Stimulated activated CD4-positive, alpha-beta T cell treated with anti-CD3 and anti-CD28 coated beads, Interleukin-12 subunit alpha, Interleukin-12 subunit beta, amount 100 ng/mL, for 48 hours (primary cell): ENCODE measurements at regions not wholly inside any gene's neighbourhood (a gene's known extent, or its start where the extent isn't known, plus 50 kb on each side); places are given as distances from the start of the nearest gene placed in this dataset.
"Not testable (repeated sequence)": the region's sequence is repeated elsewhere in the genome, so short reads cannot be mapped to it uniquely, and the experiment has no call there.

Experiments used
- DNase-seq, 3 donors: peaks; one replicate each; pipeline ENCODE4 v3.0.0-alpha.2; 2020; ENCODE audit warnings: low read depth in 2 of 3, low spot score in 1 of 3

GRCh38 chr11:95652002-95652472, 137.5 kb downstream of the FAM76B start:
- DNase-seq = no peak

DNA sequence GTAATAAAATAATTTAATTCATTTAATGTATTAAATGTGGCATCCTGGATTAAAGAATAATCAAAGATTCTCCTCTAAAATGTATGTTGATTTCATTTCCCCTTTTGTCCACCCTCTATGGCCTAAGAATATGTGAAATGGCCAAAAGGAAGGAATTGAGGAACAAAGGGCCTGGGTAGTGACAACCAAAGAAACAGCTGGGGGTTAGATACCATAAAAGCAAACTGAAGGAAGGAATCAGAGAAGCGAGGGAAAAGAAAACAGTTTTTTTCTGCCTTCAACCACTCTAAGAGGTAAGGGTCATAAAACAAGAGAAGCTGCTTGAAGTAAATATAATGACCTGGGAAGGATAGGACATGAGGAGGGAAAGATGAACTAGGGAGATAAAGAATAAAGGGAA, 139.3 kb downstream of the FAM76B start:
- no peak for DNase-seq

DNA sequence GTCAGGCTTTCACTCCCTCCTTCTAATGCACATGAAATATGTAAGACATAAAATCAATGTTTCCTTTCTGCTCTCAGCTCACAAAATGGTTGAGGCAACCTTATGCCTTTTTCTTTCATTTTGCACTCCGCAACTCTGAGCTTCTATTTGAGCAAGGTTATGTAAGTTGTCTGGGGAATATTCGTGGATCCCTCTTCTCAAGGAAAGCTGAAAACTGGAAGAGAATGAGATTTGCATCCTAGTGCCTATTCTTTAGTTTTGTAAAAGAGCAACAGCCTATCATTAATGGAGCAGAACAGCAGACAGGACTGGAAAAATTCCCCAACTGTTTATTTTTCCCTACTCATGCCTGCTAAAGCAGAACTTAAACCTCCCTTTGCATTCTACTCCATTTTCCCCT, 141.7 kb downstream of the FAM76B start:
- DNase-seq = no peak

- DNase-seq = no peak
These were observed 142.2 kb downstream of the FAM76B start for GRCh38 chr11:95647355-95647754.

DNA sequence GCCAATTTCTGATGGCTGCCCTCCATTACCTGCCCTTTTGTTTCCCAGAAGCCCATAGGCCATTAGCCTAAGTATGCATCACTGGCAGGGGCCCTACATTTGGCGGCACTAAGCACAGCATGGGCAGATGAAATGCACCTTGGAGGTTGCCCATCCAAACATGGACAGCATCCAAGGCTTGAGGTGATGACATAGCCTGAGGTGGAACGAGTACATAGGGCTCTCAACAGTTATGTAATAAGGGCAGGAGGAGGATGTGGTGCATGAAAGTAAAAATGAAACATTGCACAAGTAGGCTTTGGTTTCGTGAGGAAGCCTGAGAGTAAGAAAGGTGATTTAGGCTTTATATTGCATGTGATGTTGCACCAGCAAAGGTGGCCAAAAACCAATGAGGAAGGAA, 148.1 kb downstream of the FAM76B start:
- DNase-seq = no peak

DNA sequence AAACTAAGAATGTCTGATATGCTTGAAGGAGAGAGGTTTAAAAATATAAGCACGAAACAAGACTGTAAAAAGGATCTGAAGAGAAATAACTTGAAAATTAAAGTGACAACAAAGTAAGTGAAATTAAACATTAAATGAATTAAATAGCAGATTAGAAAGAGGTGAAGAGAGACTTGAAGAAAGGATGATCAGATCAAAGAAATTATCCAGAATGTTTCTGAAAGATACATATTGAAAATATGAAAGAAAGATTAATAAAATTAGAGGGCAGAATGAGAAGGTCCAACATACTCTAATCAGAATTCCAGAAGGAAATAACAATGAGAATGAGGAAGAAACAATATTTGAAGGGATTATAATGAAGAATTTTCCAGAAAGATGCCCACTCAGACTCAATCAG, 151.1 kb downstream of the FAM76B start:
- no peak for DNase-seq

GRCh38 chr11:95625164-95625900, 164.2 kb downstream of the FAM76B start:
- DNase-seq = no peak

DNA sequence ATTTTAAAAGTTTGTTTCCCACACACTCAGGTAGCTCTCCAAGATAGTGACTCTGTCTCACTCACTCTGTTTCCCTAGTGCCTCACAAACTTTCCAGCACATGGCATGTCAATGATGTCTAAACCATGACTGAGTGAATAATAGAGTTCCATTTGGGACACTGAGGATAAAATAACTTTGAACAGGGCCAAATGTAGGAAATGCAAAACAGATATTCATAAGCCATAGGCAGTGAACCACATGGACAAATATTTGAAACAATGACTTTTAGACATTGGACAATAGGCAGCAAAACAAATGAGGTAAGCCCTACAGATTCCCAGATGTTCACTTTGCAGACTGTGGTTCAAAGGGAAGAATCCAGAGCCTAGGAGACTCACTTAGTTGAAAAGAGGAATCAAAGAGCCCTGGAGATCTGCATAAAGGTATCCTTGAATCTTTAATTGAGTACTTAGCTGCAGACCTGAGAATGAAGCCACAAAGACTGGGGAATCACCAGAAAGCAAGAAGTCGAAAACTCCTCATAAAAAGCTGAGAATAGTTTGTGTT, 173.3 kb downstream of the FAM76B start:
- no peak for DNase-seq

DNA sequence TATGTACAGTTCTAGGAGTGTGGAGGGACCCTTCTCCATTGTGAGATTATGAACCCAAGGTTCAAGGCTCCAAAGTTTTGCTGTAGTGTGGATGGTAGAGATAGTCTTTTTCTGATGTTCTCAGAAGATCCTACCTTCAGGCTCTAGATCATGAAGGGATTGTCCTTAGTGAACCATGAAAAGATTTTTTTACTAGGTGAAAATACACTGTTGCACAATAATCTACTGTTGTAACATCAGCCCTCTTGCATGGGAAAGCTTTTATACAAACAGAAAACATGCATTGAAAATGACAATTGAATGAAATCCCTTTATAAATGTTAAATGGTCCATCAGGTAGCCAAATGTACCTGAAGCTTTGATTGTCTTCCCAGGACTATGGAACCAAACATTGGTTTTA, 177.8 kb downstream of the FAM76B start:
- no peak for DNase-seq

GRCh38 chr11:95610185-95610584, 179.4 kb downstream of the FAM76B start:
- not testable (repeated sequence) for DNase-seq

DNA sequence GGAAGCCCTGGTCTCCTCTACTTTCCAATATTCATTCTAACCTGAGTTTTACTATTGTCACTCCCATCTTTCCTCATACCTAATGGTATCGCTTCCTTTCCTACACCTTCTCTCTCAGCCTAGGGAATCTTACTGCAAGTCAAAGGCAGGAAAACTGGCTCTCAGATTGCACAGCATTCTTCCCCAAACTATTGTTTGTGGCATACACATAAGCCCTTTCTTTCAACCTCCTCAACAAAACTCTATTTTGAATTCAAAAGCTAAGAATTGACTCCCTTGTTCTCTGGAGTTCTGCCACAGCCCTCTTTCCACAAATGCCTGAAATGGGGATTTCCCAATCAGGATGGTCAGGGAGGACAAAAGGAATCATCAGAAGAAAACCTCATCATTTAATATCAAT, 181.5 kb downstream of the FAM76B start:
- no peak for DNase-seq

- no peak for DNase-seq
These were observed 182.8 kb downstream of the FAM76B start for GRCh38 chr11:95606824-95607223.

DNA sequence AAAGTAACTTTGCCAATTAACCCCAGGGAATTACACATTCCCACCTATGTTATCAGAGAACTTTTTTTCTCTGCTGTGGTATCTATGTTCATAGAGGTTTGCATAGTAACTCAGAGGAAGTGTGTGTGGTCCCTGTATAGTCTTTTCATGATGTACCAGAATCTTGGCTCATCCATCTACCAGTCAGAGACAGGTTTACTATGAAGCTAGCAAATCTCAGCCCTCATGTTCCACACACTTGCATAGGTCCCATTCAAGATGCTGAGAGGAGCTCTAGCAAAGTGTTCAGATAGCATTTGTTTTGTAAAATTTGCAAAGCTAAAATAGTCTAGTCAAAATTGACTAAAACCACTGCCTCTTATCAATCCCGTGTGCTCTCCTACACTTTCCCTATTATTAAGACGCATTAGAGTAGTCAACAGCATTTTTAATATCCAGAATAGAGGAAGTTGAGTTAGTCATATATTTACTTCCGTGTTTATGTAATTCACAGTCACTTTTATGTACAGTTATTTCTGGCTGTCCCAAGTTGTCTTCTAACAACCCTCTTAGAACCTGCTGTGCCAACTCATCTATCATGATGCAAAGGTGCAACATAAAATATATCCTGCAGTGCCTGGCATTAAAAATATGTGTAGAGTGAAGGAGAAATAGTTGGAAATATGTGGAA, 184.2 kb downstream of the FAM76B start:
- DNase-seq = no peak

- DNase-seq = peak in 2 of 3 donors; percentile 2 to 19
These were observed 189.5 kb downstream of the FAM76B start for GRCh38 chr11:95599959-95600586.

DNA sequence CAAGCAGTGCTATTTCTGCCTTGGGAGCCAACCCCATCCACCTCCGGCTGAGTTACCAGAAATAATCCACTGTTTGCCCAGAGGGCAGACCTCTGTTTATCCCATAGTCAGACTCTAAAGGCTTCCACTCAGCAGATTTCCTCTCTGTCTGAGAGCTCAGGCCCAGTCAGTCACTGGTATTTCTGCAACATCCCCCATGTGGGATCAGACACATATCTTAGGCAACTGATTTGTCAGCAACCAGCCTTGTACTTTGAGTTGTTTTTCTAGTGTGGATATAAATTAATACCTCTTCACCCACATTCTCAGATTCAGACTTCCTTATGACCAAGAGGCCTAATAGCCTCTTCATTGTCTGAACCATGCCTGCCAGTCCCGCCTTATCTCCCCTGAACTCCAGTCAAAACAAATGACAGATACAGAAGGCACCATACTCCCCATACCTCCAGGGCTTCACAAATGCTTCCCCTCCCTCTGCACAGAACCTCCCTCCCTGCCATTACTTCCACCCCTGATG, 193.6 kb downstream of the FAM76B start:
- no peak for DNase-seq

DNA sequence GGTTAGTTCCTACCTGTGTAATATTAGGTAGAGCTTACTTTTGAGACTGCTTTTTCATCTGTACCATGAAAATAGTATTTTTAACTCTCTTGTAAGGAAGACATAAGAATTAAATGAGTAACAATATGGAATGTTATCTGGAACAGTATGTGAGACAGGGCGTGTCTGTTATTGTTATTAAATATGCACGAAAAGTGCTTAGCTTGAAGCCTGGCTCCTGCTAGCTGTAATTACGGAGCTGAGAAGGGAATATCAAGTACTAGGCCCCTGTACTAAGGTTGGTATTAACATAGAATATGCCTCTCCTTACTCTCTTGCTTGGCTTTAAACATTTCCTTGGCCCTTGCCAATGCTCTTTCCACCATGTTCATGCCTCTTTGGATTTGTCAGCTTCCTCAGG, 194.0 kb downstream of the FAM76B start:
- no peak for DNase-seq

DNA sequence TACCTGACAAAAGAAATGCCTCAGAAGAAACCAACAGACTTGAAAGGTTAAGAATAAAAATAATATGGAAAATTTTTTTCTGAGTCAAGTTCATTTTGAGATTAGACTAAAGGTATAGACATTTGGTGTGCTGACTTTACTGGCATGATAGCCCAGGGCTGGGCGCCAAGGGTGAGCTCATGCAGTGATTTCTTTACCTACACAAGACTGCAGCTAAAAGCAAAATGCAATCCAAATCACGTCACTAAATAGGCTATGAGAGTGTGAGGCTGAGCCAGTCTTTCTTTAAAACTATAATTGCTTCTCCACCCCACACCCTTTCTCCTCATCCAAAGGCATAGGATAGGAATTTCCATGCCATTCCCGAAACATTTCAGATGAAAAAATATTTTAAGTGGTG, 196.5 kb downstream of the FAM76B start:
- no peak for DNase-seq

GRCh38 chr11:95592471-95592870, 197.1 kb downstream of the FAM76B start:
- no peak for DNase-seq

GRCh38 chr11:95589893-95590612, 199.5 kb downstream of the FAM76B start:
- no peak for DNase-seq

GRCh38 chr11:95588821-95589220, 200.8 kb downstream of the FAM76B start:
- no peak for DNase-seq

DNA sequence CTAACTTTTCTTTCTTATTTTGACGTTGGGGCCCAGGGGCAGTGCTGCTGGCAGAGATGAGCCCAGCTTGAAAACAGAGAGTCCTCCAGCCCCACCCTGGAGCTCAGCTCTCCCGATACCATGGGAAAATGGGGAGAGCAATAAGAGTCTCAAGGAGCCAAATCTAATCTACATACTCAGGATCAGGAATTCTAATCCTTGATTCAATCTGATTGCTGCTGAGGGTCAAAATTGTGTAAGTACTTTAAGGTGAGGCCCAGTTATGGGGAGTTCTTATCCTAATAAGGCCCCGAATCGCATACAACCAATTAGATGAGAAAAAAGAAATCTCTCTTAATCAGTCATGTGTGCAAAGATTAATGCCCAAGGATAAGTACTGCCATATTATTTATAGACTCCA, 202.9 kb downstream of the FAM76B start:
- no peak for DNase-seq
